Astrocyte of the hippocampus (primary cell): ENCODE measurements at regions not wholly inside any gene's neighbourhood (a gene's known extent, or its start where the extent isn't known, plus 50 kb on each side); places are given as distances from the start of the nearest gene placed in this dataset.

Experiments
- DNase-seq: peaks from one replicate; pipeline ENCODE4 v3.0.0; 2011; ENCODE audit warnings: low read depth, low spot score

GRCh38 chr3:146914409-146914808 is 309.3 kb upstream of the PLSCR5 start:
- no peak for DNase-seq

DNA sequence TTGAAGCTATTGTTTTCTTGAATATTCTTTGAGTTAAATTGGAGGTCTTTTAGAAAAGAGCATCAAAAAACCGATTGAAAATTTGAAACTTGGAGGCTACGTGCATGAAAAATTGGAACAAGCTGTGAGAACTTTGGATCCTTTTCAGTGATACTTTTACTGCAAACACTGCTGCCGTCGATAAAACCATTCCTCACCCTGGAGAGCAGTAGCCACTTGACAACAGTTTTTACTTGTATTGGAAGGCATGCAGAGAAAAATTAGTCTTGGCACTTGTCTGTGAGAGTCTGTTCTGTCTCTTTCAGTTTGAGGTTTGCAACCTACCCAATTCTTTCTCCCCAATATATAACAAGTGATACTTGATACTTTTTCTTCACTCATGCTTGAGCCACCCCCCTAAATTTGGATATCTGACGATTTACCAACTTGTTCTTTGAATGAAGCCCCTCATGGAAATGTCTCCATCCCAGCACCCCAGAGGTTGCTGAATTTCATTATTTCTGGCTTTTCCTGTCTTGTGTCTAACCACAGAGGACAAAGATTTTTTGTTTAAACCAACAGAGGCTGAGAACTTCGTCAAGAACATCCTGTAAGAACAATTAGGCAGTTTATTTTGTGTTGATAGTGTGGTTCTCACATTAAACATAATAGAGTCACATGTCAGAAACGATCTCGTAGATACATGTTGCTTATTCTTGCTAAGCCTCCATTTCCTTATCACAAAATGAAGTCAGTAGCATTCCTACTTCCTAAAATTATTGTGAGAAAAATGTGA is 307.3 kb upstream of the PLSCR5 start:
- DNase-seq = peak; percentile 16

DNA sequence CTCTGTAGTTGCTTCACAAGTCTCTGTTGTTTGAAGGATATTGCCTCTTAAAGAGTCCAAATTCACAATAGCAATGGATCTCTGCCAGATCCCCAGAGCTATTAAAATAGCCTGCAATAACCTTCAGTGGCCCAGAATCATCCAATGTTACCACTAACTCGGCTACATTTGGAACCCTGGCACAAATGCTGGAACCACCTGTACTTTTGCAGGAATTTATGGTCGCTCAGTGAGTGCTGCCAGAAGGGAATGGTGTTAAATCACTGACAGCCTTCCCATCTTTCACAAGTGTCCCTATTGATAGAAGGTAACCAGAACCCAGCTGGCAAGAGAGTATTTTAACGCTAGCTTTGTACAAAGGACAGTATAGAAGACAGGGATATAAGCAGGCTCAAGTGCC is 298.8 kb upstream of the PLSCR5 start:
- no peak for DNase-seq

DNA sequence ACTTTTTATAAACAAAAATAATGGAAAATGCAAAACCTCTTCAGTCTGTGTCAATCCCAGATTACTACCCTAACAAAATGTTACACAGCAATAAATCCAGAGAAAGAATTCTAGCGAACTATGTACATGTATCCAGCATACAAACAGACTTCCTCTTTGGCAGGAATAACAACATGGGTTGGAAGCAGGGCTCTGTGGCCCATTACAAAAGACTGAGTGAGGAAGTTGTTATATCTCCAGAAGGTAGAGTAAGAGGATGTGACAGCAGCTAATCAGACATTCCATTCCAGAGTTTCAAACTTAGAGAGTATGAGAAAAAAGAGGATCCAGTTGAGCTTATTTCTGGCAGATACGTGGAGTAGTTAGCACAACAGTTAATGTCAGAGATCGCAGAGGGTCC is 294.0 kb upstream of the PLSCR5 start:
- no peak for DNase-seq

DNA sequence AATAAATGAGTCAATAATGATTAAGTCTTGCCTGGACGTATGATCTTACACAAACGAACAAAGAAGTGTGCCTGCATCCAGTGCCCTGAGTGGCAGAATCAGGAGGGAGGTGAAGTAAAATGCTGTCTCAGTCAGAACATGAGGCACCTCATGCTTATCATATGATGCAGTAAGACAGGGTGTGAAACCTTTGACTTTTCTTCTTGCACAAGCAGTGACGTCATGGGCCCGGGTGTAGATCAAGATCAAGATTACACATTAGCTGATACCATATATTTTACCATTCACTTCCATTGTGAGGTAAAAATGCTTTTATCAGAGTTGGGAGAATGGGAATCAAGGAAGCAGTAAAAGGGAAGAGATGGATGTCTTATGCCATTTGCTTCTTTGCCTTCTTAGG is 291.6 kb upstream of the PLSCR5 start:
- no peak for DNase-seq

GRCh38 chr3:146895026-146895749 is 290.0 kb upstream of the PLSCR5 start:
- peak; percentile 6 for DNase-seq

DNA sequence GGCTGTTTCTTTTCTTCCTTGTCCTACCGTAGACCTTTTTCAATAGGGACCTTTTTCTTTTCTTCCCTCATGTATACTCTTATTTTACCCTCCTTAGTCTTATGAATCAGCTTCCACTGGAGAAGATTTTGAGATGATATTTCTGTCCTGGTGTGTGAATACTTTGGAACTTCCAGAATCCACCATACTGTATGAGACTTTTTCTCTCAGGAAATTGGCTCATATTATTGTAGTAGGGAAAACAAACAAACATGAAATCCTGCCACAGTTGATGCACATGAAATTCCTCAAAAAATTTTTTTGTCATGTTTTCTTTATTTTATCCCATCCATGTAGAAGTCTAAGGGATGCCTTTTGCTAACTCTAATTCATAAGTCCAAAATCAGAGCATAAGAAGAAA is 289.3 kb upstream of the PLSCR5 start:
- no peak for DNase-seq

GRCh38 chr3:146892041-146892440 is 286.9 kb upstream of the PLSCR5 start:
- DNase-seq = no peak

- DNase-seq = no peak
These were observed 284.5 kb upstream of the PLSCR5 start for GRCh38 chr3:146889626-146890025.

- DNase-seq = no peak
These were observed 283.0 kb upstream of the PLSCR5 start for GRCh38 chr3:146888176-146888575.

DNA sequence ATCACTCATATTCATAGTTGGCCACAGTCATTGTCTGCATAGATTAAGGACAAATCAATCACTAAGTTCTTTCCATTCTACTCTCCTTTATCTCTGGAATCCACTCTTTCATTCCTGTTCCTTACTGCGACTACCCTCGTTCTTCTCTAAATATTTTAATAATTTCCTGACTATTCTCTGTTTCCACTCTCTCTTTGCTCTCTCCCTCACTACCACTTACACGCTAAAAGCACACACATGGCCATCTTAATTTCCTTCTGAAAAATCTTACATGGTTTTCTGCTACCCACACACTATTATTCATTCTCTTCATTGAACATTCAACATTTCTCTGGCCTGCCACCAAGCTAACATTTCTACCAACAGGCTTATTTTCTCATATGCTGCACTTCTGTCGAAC is 279.6 kb upstream of the PLSCR5 start:
- DNase-seq = no peak

DNA sequence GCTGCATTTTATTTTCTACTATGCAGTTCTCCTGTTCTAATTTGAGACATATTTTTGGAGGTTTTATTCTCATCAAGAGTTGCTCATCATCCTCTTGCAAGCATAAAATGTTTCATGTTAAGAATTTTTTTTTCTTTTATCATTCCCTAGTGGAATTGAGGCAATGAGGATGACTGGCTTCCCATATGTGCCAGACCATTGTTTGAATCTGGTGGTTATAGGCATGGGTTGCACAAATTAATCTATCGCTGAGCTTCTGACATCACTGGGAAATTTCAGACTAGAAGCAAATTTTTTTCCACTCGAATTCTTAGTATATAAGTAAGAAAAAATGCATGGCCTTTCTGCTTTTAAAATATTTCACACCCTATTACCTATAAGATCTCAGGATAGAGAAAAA is 279.1 kb upstream of the PLSCR5 start:
- no peak for DNase-seq

DNA sequence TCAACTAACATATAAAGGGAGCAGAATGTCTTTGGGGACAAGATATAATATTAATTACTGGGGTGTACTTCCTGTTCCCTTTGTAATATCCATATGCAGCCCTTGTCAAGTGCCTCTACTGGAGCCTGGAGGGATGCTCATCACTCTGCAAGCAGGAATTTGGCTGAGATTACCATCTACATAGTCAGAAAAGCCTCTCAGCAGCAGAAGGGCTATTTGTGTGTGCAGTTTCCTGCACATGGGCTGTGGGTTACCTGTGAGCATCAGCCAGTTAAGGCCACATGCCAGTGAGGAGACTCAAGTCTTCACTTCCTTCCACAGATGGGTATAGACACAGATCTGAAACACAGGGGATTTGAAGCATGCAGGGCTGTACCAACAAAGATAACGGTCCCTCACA is 278.1 kb upstream of the PLSCR5 start:
- no peak for DNase-seq

GRCh38 chr3:146881966-146882760 is 277.0 kb upstream of the PLSCR5 start:
- DNase-seq = no peak

- DNase-seq = no peak
These were observed 276.2 kb upstream of the PLSCR5 start for GRCh38 chr3:146881356-146881755.

DNA sequence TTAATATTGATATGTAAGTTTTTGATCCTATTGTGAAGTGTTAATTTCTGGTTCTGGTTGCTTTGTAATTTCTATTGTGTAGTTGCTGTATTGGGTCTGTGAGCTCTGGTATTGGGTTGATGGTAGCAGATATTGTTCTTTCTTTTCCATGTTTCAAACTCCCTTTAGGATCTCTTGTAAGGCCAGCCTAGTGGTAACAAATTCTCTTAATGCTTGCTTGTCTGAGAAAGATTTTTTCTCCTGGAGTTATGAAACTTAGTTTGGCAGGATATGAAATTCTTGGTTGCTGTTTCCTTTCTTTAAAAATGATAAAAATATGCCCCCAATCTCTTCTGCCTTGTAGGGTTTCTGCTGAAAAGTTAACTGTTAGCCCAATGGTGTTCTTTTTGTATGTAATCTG is 268.6 kb upstream of the PLSCR5 start:
- no peak for DNase-seq

GRCh38 chr3:146865175-146865755 is 260.1 kb upstream of the PLSCR5 start:
- no peak for DNase-seq

DNA sequence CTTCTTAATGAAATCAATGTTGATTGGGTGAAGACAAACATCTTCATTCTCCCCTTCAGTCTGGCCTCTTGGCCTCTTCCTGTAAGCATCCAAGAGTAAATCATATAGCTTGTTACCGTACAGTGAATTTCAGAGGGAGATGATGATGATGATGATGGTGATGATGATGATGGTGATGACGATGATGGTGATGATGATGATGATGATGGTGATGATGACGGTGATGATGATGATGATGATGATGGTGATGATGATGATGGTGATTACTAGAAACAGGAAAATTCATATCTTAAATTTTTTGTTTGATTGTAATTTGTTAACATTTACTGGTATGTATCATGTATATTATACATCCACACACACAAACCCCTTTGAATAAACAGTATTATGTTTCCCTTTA is 256.1 kb upstream of the PLSCR5 start:
- DNase-seq = no peak

DNA sequence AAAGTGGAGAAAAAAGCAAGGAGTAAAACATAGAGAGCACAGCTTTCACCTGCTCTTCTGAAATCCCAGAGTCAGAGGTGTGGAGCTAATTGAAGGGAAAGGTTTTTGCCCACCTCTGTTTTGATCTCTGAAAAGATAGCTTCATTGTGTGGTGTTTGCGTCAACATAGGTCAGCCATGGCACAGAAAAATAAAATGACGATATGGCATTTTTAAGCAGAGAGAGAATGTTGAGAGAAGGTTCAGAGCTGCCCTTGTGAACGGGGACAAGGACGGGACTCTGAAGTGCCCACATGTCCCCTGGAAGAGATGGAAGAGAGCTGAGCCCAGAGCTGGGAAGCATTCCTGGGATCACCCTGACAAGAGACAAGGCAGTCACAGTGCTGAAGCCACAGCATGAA is 249.4 kb upstream of the PLSCR5 start:
- no peak for DNase-seq

GRCh38 chr3:146851665-146852064 is 246.5 kb upstream of the PLSCR5 start:
- DNase-seq = no peak

DNA sequence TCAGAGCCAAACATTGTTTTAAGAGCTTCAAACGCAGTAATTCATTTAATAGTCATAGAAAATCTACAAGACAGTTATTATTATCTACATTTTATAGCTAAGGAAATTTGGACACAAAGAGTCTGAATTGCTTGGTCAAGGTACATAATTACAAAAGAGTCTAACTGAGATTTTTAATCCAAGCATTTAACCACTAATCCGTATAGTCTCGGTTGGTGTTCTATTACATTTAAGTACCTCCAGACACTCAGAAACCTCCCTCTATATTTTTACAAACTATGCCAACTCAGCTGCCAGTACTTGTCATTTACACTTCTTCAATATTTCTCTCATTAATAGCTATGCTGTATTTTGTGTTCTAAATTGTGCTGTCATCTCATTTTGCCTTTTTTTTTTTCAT is 240.2 kb upstream of the PLSCR5 start:
- no peak for DNase-seq

GRCh38 chr3:146843476-146843875 is 238.3 kb upstream of the PLSCR5 start:
- DNase-seq = no peak
